ES-I3 (cell line): ENCODE measurements at regions not wholly inside any gene's neighbourhood (a gene's known extent, or its start where the extent isn't known, plus 50 kb on each side); places are given as distances from the start of the nearest gene placed in this dataset.

ENCODE experiments used
- H3K36me3 ChIP-seq: 2 replicates; pipeline ENCODE4 v1.6.1; 2013; ENCODE audit warnings: mild to moderate bottlenecking, low read length, control low read depth, moderate library complexity; ENCODE audit not compliant: insufficient read depth
- H3K4me1 ChIP-seq: 2 replicates; pipeline ENCODE4 v1.6.1; 2013; ENCODE audit warnings: mild to moderate bottlenecking, control low read depth, low read length; ENCODE audit not compliant: insufficient read depth
- H3K9ac ChIP-seq: 2 replicates; pipeline ENCODE4 v1.6.1; 2013; ENCODE audit warnings: low read depth, mild to moderate bottlenecking, low read length, moderate library complexity
- H3K9me3 ChIP-seq: 2 replicates; pipeline ENCODE4 v1.6.1; 2013; ENCODE audit warnings: mild to moderate bottlenecking, low read length, moderate library complexity; ENCODE audit not compliant: control insufficient read depth, insufficient read depth

- Histone ChIP-seq H3K9me3 (no peaks in the 10 kb centered on the region), H3K36me3 (no peaks in the 10 kb centered on the region), H3K9ac (peak overlapping the region; percentile 66), H3K4me1 (peaks cover 4% of the 10 kb centered on the region)
These were observed 145.6 kb upstream of the ID4 start for GRCh38 chr6:19691465-19692167.

- peaks cover 4% of the 10 kb centered on the region for H3K4me1 ChIP-seq
- H3K9ac ChIP-seq, result peak overlapping the region; percentile 66; the same call in 1 of the 2 replicates
- H3K9me3 ChIP-seq, result no peaks in the 10 kb centered on the region
- no peaks in the 10 kb centered on the region for H3K36me3 ChIP-seq
These were observed 144.5 kb upstream of the ID4 start for GRCh38 chr6:19692506-19693298.

GRCh38 chr6:19694697-19695096, 142.5 kb upstream of the ID4 start:
- no peaks in the 10 kb centered on the region for H3K9me3 ChIP-seq
- no peaks in the 10 kb centered on the region for H3K36me3 ChIP-seq
- H3K4me1 ChIP-seq, result peaks cover 4% of the 10 kb centered on the region
- no peak overlapping the region for H3K9ac ChIP-seq

GRCh38 chr6:19697744-19698290, 139.4 kb upstream of the ID4 start:
- H3K9ac ChIP-seq, result no peak overlapping the region
- H3K36me3 ChIP-seq, result no peaks in the 10 kb centered on the region
- no peaks in the 10 kb centered on the region for H3K4me1 ChIP-seq
- H3K9me3 ChIP-seq, result no peaks in the 10 kb centered on the region

GRCh38 chr6:19699932-19700331, 137.2 kb upstream of the ID4 start:
- Histone ChIP-seq H3K9me3 (no peaks in the 10 kb centered on the region), H3K9ac (no peak overlapping the region), H3K36me3 (no peaks in the 10 kb centered on the region), H3K4me1 (no peaks in the 10 kb centered on the region)

GRCh38 chr6:19705606-19706005, 131.6 kb upstream of the ID4 start:
- no peaks in the 10 kb centered on the region for H3K4me1 ChIP-seq
- no peak overlapping the region for H3K9ac ChIP-seq

GRCh38 chr6:19712012-19712688, 125.0 kb upstream of the ID4 start:
- Histone ChIP-seq H3K9ac (no peak overlapping the region), H3K9me3 (peaks cover 3% of the 10 kb centered on the region; the same call in 1 of the 2 replicates), H3K36me3 (no peaks in the 10 kb centered on the region), H3K4me1 (peaks cover 19% of the 10 kb centered on the region)

More at GRCh38 chr6:19705606-19706005, 131.6 kb upstream of the ID4 start:
- Histone ChIP-seq H3K9me3 (no peaks in the 10 kb centered on the region), H3K36me3 (no peaks in the 10 kb centered on the region)

- Histone ChIP-seq H3K9me3 (peaks cover 3% of the 10 kb centered on the region; the same call in 1 of the 2 replicates), H3K36me3 (no peaks in the 10 kb centered on the region), H3K9ac (no peak overlapping the region), H3K4me1 (peaks cover 19% of the 10 kb centered on the region)
These were observed 124.2 kb upstream of the ID4 start for GRCh38 chr6:19712998-19713397.

- H3K9ac ChIP-seq, result no peak overlapping the region
- H3K4me1 ChIP-seq, result peaks cover 19% of the 10 kb centered on the region
- no peaks in the 10 kb centered on the region for H3K36me3 ChIP-seq
- peaks cover 3% of the 10 kb centered on the region; the same call in 1 of the 2 replicates for H3K9me3 ChIP-seq
These were observed 123.8 kb upstream of the ID4 start for GRCh38 chr6:19713411-19713810.

- no peak overlapping the region for H3K9ac ChIP-seq
- peaks cover 3% of the 10 kb centered on the region; the same call in 1 of the 2 replicates for H3K9me3 ChIP-seq
- H3K4me1 ChIP-seq, result peaks cover 19% of the 10 kb centered on the region
- no peaks in the 10 kb centered on the region for H3K36me3 ChIP-seq
These were observed 123.2 kb upstream of the ID4 start for GRCh38 chr6:19713984-19714383.

GRCh38 chr6:19714434-19715166, 122.6 kb upstream of the ID4 start:
- no peak overlapping the region for H3K9ac ChIP-seq
- peaks cover 3% of the 10 kb centered on the region; the same call in 1 of the 2 replicates for H3K9me3 ChIP-seq

GRCh38 chr6:19715167-19715551, 122.0 kb upstream of the ID4 start:
- Histone ChIP-seq H3K4me1 (peaks cover 25% of the 10 kb centered on the region), H3K36me3 (no peaks in the 10 kb centered on the region), H3K9ac (no peak overlapping the region), H3K9me3 (peaks cover 3% of the 10 kb centered on the region; the same call in 1 of the 2 replicates)

More at GRCh38 chr6:19714434-19715166, 122.6 kb upstream of the ID4 start:
- Histone ChIP-seq H3K36me3 (no peaks in the 10 kb centered on the region), H3K4me1 (peaks cover 19% of the 10 kb centered on the region)

GRCh38 chr6:19719691-19720128, 117.5 kb upstream of the ID4 start:
- no peak overlapping the region for H3K9ac ChIP-seq
- H3K4me1 ChIP-seq, result peaks cover 21% of the 10 kb centered on the region
- no peaks in the 10 kb centered on the region for H3K36me3 ChIP-seq
- no peaks in the 10 kb centered on the region for H3K9me3 ChIP-seq
